ENCODE measurements at regions not wholly inside any gene's neighbourhood (a gene's known extent, or its start where the extent isn't known, plus 50 kb on each side); places are given as distances from the start of the nearest gene placed in this dataset.

DNA sequence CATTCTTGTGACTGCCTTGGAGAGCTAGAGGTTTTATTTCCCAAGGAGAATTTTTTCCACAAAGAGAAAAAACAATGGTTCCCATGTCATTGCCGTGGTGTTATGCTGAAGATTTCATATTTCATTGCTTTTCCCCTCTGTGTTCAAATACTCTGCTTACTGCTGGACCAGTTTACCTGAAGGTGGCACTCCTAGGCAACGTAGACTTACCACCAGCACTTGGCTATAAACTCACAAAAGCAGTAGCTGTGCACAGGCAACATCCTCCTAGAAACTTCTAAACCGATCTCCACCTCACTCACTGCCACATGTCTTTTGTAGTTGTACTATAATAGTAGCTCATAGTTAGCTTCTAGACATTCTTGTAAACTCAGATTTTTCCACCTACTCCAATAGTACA, 1319.7 kb upstream of the CRIM1 start:
- TF ChIP-seq POLR2AphosphoS5 (IDR thresholded peaks at IDR 0.05; ENCODE audit: low read depth) (no peak), GABPA (IDR thresholded peaks at IDR 0.05; ENCODE audit: low read depth) (no peak)
- TF ChIP-seq, protein P1, sequence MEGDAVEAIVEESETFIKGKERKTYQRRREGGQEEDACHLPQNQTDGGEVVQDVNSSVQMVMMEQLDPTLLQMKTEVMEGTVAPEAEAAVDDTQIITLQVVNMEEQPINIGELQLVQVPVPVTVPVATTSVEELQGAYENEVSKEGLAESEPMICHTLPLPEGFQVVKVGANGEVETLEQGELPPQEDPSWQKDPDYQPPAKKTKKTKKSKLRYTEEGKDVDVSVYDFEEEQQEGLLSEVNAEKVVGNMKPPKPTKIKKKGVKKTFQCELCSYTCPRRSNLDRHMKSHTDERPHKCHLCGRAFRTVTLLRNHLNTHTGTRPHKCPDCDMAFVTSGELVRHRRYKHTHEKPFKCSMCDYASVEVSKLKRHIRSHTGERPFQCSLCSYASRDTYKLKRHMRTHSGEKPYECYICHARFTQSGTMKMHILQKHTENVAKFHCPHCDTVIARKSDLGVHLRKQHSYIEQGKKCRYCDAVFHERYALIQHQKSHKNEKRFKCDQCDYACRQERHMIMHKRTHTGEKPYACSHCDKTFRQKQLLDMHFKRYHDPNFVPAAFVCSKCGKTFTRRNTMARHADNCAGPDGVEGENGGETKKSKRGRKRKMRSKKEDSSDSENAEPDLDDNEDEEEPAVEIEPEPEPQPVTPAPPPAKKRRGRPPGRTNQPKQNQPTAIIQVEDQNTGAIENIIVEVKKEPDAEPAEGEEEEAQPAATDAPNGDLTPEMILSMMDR (IDR thresholded peaks at IDR 0.05; ENCODE audit: insufficient read depth, low read length): no peak
- TF ChIP-seq, protein P2, sequence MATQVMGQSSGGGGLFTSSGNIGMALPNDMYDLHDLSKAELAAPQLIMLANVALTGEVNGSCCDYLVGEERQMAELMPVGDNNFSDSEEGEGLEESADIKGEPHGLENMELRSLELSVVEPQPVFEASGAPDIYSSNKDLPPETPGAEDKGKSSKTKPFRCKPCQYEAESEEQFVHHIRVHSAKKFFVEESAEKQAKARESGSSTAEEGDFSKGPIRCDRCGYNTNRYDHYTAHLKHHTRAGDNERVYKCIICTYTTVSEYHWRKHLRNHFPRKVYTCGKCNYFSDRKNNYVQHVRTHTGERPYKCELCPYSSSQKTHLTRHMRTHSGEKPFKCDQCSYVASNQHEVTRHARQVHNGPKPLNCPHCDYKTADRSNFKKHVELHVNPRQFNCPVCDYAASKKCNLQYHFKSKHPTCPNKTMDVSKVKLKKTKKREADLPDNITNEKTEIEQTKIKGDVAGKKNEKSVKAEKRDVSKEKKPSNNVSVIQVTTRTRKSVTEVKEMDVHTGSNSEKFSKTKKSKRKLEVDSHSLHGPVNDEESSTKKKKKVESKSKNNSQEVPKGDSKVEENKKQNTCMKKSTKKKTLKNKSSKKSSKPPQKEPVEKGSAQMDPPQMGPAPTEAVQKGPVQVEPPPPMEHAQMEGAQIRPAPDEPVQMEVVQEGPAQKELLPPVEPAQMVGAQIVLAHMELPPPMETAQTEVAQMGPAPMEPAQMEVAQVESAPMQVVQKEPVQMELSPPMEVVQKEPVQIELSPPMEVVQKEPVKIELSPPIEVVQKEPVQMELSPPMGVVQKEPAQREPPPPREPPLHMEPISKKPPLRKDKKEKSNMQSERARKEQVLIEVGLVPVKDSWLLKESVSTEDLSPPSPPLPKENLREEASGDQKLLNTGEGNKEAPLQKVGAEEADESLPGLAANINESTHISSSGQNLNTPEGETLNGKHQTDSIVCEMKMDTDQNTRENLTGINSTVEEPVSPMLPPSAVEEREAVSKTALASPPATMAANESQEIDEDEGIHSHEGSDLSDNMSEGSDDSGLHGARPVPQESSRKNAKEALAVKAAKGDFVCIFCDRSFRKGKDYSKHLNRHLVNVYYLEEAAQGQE (IDR thresholded peaks at IDR 0.05; ENCODE audit: insufficient replicate concordance, low read depth): no peak

All from HL-60 (cell line).